ENCODE measurements at regions not wholly inside any gene's neighbourhood (a gene's known extent, or its start where the extent isn't known, plus 50 kb on each side); places are given as distances from the start of the nearest gene placed in this dataset.

GRCh38 chr2:155841442-155841841 is 491.1 kb downstream of the NR4A2 start:
- TF ChIP-seq POLR2A (IDR thresholded peaks at IDR 0.05) (no peak), CTCF (IDR thresholded peaks at IDR 0.05) (no peak)
